ENCODE measurements at regions not wholly inside any gene's neighbourhood (a gene's known extent, or its start where the extent isn't known, plus 50 kb on each side); places are given as distances from the start of the nearest gene placed in this dataset.
"Not testable (repeated sequence)": the region's sequence is repeated elsewhere in the genome, so short reads cannot be mapped to it uniquely, and the experiment has no call there.

DNA sequence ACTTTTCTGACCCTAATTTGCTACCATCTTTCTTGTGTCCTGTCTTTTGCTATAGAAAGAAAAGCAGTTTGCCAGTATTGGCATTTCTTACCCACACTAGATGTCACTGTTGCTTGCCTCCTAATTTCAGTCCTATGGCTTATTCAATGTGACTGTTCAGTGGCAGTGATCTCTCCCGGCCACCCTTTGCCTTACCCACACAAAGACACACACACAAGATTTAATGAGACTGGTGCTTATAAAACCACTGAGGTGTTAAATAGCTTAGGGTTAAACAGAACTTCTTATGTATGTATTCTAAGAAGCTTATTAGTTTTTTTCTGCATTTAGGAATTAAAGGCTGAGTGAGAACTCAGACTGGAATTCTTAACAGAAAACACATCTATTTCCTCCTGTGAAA lies 233.6 kb upstream of the ASCC3 start:
- peak; percentile 26 for DNase-seq

DNA sequence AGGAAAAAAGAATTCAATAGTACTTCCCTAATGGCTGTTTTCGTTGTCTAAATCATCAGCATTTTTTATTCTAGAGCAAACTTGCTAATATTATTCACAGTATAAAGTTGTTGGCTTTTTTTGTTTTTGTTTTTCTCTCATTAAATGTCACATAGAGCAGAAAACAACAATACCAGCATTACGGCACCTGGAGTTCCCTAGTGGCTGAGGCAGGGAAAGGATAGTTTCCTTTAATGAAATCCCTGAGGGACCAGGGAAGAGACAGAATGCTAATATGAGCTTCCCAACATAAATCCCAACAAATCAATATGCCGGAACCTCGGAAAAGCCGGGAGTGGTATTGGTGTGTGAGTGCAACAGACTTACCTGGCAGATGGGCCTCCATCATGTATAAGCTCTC lies 235.2 kb upstream of the ASCC3 start:
- DNase-seq: no peak

DNA sequence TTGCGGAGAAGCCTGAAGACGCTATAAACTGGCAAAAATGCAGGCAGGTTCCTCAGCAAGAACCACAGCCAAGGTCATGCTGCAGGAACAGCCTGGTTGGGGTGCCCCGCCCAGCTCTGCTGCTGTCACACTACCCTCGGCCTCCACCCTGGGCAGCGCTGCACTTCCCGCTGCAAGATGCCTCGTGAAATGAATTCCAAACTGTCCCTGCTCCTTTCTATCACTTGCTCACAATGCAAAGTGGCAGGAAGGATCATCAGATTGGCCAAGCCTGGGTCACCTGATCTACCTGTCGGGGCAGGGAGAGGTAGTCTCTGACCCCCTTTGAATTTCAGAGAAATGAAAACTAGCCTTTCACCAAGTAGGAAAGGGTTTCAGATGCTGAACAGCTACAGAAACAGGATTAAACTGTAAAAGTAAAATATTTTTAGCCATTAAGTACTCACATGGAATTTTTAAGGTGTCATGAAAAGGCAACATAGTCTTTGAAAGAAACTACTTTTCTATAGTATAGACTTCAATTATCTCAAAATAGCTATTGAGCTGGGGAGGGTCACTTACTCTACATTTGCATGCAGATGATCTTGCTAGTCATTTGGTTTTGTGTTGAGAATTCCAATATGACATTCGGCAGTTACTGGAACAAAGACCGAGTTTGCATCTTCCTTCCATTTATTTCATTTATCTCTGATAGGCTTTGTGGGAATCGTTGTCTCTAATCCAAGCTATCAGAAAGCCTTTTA lies 236.4 kb upstream of the ASCC3 start:
- DNase-seq: no peak

DNA sequence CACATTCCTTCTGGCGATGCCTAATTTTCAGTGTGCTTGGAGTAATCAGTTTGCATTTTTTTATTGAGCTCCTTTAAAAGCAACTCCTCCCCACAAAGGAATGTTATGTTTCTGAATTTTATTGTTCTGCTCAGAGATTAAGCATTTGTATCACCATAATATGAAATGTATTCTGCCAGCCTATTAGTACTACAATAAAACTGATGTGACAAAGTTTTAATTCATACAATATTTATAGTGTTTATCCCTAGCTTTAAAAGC lies 236.9 kb upstream of the ASCC3 start:
- no peak for DNase-seq

DNA sequence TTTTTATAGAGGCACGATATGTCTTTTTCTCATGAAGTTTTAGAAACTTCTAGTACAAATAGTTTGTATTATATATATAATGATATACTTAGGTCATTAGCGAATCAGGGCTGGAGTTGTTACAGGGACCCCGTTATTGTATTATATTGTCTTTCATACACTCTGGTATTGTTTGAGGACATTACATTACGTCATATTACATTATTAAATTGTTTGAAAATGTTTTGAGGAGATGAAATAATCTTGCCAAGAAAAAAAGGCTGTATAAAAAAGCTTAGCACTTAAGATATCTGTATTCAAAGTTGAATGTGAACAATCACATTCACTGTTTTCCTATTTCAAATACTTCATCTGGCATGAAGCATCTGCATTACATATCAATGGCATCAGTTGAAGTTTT lies 239.6 kb upstream of the ASCC3 start:
- no peak for DNase-seq

DNA sequence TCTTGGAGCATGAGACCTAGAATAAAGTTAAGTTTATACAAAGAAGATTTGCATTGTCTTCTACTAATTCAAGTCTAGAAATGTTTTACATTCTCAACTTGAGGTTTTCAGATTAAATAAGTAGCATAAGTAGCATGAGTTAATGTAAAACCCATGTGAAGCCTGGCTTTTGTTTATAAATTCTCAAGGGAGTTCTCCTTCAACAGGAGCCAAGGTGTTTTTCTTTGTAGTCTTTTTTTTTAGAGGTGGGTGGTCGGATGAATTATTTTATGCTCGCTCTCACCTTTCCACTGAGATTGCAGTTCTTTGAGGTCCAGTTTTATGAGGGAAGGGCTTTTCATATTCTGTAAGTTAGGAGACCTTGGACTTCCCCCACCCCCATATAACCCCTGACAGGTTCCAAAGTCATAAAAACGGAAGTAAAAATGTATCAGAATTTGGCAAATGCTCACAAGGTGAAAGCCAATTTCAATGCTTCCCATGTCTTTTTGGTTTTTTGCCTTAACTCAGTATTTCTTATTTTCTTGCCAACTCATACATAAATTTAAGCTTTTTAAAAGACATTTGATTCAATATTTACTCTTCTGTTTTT lies 244.3 kb upstream of the ASCC3 start:
- DNase-seq: no peak

DNA sequence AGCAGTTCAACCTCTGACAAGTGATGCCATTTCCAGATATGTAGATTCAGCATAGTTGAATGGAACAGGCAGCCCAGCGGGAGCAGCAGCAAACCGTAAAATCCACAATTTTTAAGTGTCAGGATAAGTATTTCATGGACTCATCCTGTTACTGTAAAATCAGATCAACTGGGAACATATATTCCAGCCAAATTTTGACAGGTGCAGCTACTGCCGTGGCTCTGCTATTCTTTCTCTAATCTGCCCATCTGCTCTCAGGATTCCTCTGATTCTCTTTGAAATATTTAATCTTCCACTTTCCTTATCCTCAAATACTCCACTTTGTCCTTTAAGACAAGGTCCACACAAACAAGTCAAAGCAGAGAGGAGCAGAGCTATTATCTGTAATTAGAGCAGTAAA lies 245.4 kb upstream of the ASCC3 start:
- no peak for DNase-seq

DNA sequence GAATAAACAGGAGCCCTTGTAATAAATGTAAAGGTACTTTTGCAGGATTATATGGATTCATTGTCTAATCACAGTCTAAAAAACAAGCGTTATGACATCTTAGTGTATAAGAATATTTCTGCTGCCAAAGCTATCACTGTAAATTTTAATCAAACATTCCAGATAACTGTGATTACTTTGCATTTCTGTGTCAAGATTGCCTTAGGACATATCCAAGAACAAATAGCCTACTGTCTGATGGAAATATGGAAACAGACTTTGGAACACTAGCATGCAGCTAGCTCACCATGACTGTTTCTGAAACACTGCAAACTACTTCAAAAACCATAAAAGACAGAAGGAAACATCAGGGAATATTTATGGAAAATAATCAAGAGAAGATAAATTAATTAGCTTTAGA lies 248.7 kb upstream of the ASCC3 start:
- DNase-seq: no peak

DNA sequence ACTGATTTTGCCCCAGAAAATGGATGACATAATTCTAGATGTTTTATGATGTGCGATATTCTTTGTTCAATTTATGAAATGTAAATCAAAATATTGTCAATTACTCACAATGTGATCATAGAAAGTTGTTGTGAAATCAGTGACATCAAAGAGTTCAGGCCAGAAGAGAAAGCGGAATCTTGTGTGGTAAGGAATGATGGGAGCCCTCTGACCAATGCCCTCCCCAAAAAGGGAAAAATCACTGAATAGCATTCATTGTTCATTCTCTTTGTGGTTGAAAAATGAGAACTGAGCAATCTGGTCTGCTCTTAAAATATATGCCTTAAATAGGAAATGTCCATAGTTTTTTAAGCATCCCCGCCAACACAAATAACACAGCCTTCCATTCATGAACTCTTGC lies 247.1 kb upstream of the GRIK2 start:
- no peak for DNase-seq

DNA sequence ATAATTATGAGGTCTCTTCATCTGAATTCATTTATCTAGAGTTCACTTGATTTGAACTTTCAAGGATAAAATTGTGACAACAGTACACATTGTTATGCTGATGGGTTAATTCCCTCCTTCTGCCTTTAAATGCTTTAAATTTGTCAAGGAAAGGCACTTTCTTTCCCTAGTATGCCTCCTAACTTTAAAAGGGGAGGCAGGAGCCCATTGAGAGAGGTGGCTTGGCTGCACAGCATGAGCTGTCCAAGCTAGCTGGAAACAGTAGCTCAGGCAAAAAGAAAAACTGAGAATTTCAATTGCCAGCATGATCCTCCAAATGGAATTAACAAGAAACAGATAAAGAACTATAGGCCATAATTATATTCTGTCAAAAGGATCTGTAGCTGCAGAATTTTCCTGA lies 243.3 kb upstream of the GRIK2 start:
- DNase-seq: no peak

DNA sequence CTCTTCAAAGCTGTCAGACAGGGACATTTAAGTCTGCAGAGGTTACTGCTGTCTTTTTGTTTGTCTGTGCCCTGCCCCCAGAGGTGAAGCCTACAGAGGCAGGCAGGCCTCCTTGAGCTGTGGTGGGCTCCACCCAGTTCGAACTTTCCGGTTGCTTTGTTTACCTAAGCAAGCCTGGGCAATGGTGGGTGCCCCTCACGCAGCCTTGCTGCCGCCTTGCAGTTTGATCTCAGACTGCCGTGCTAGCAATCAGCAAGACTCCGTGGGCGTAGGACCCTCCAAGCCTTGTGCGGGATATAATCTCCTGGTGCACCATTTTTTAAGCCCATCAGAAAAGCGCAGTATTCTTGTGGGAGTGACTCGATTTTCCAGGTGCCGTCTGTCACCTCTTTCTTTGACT lies 235.9 kb upstream of the GRIK2 start:
- DNase-seq: not testable (repeated sequence)

DNA sequence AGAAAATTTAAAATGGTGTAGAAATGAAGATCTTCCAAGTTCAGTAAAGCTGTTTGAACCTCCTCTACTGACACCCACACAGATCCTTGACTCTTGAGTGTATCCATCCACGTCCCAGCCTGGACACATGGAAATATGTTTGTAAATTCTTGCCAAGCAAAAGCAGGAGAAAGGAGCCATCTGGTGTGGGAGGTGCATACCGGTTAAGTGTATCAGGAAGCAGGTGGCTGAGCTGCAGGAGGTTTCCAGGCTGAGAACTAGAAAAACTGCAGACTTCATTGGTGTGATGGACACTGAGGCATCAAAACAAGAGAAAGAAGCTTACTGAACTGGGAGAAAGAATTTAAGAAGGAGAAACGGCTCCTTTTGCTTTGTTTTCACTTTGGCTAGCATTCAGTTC lies 229.9 kb upstream of the GRIK2 start:
- peak; percentile 2 for DNase-seq

DNA sequence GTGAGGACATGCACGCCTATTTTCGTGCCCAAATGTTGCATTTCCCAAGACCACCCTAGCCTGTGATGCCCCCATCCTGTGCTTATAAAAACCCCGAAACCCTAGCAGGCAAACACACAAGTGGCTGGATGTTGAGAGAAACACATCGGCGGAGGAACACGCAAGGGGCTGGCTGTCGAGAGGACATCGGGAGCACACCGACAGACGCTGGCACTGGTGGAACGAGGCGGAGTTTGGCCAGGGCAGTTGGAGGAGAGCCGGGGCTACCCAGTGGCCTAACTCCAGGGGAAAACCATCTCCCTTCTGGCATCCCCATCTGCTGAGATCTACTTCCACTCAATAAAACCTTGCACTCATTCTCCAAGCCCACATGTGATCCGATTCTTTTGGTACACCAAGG lies 225.9 kb upstream of the GRIK2 start:
- no peak for DNase-seq

DNA sequence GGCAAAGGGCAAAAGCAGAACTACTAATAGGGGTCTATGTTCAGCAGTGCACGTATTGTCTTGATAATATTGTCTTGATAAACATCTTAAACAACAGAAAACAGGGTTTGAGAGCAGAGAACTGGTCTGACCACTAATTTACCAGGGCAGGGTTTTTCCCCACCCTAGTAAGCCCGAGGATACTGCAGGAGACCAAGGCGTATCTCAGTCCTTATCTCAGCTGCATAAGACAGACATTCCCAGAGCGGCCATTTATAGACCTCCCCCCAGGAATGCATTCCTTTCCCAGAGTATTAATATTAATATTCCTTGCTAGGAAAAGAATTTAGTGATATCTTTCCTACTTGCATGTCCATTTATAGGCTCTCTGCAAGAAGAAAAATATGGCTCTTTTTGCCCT lies 222.5 kb upstream of the GRIK2 start:
- not testable (repeated sequence) for DNase-seq

DNA sequence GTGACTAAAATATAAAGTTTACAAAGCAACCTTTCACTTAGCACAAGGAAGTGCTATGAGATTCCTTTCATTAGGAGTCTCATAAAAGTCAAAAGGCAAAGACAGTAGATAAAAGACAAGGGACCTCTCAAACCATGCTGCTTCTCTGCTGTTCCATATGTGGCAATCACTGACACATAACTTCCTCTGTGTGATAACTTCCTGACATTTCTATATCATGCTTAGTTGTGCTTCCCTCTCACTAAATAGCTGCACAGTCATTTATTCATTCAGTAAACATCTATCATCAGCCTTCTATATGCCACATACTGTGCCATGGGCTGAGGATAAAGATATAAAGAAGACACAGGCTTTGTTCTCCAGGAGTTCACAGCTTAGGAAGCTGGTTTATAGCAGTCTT lies 214.8 kb upstream of the GRIK2 start:
- no peak for DNase-seq

DNA sequence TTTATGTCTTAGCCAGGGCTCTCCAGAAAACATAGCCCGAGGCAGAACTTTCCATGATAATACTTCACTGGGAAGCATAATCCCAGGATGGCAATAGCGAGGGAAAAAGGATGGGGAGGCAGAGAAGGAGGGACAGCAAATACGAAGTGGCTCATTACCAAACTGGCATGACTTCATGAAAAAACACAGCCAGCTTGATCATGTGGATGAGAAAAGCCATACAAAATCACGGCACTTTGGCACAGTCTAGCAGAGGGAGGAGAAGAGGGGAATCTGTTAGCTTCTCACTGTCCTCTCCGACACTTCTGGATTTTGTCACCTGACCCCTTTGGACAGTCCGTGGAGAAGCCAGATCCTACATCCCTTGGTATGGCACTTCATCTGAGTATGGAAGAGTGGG lies 212.5 kb upstream of the GRIK2 start:
- DNase-seq: no peak

DNA sequence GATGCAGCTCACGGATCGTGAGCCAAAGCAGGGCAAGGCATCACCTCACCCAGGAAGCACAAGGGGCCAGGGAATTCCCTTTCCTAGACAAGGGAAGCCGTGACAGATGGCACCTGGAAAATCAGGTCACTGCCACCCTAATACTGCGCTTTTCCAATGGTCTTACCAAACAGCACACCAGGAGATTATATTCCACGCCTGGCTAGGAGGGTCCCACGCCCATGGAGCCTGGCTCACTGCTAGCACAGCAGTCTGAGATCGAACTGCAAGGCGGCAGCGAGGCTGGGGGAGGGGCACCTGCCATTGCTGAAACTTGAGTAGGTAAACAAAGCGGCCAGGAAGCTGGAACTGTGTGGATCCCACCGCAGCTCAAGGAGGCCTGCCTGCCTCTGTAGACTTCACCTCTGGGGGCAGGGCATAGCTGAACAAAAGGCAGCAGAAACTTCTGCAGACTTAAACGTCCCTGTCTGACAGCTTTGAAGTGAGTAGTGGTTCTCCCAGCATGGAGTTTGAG lies 205.2 kb upstream of the GRIK2 start:
- not testable (repeated sequence) for DNase-seq

DNA sequence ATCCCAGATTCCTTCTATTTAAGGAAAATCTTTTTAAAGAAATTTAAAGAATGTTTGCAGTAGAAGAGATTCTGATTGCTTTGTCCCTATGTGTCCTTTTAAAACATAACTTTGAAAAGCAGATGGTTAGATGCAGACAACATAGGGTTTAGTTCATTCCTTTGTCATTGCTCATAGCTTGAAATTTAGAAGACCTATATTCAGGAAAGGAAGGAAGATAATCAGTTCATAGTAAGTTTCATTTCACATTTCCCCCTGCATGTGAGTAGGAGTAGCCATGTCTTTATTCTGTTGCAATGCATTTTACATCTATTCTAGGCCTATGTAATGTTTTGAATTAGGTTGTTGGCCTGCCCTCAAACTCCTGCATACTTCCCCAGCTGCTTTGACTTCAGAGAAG lies 197.9 kb upstream of the GRIK2 start:
- DNase-seq: no peak

DNA sequence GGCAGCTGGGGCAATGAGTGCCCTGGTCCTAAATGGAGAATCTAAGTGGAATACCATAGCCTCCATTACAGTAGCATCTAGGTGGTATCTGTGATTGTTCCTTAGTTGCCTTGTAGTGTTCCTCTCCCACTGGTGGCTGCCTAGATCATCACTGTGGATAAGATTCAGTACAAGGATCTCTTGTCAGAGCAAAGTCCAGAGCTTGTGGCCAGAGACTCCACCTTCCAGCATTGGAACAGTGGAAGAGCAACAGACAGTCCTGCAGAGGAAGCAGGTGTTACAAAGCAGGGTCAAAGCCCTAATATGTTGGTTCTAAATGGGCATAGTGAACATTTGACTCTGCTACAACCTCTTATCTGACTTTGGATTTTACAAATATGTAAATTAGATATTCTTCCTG lies 194.1 kb upstream of the GRIK2 start:
- no peak for DNase-seq

DNA sequence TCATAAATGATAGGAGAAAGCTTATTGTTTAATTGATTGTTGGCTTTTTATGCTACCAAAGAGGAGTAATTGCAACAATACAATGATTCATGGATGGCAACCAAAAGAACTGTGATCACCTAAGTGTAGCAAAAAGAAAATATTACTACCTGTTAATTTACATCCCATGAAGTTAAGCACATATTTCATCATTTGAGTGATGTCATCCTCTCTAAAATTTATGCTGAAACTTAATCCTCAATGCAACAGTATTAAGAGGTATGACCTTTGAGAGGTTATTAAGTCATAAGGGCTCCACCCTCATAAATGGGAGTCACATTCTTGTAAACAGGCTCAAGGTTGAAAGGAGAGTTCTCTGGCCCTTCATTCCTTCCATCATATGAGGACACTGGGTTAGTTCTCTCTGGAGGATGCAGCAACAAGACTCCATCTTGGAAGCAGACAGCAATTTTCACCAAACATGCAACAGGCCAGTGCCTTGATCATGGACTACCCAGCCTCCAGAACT lies 190.6 kb upstream of the GRIK2 start:
- DNase-seq: no peak

DNA sequence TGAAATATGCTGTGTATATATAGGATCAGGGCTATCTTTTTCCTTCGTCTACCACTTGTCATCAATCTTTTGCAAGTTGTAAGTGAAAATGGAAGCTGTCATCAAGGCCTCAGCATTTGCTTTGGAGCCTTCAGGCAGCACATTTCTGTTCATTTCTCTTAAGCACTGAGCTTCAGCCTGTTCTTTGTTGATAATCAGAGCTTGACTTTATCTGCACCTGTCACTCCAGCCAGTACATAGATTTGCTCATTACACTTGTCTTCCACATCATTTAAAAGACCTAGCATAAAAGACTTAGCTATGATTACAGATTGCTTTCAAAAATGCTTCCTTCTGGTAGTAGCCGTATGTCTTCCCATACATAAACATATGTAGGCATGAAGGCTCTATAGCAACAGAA lies 189.8 kb upstream of the GRIK2 start:
- no peak for DNase-seq

DNA sequence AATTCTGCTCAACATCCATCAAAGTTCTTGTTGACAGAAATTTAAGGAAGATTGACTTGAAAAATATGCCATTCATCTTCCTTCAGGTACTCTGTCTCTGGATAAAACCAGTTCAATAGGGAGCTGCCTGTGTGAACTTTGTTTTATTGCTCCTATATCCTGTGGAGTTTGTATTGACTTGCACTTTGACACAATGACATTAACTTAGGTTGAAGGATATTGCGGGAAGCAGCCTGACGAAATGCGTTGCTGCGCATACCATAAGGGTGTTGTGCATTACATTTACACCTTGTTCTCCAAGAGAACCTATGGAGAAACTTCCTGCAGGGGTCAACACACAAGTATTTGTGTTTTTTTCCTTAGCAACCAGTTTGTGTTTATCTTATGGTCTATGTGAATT lies 185.4 kb upstream of the GRIK2 start:
- no peak for DNase-seq

DNA sequence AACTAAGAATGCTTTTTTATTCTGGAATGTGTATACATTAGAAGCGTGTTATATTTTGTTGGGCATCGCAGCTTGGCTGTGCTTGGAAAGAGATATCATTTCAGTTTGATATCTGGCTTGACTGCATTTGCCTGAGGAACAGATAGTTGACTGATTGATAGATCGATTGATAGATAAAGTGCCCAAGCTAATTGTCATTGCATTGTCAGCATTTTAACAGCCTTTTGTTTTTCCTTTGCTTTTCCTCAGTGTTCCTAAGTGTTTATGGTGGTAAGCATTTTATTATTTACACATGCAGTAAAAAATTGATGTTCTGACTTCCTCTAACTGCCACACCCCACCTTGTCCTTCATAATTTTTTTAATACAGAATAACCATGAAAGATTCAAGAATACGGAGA lies 180.9 kb upstream of the GRIK2 start:
- DNase-seq: no peak

DNA sequence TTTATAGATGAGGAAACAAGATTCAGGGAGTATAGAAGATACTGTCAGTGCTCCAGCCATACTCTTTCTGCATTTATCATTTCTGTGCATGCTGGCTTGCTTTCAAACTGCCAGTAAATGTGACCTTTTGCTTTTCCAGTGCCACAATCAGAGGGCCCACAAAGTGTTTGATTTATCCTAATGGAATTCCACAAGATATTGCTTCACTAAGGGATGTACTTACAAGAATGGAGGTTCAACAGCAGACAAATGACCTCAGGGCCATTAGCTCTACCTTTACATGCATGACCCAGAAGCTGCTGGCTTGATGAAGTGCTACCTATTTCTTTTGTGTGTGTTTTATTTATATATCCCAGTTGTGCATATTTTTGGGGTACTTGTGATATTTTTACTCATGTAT lies 171.5 kb upstream of the GRIK2 start:
- no peak for DNase-seq

DNA sequence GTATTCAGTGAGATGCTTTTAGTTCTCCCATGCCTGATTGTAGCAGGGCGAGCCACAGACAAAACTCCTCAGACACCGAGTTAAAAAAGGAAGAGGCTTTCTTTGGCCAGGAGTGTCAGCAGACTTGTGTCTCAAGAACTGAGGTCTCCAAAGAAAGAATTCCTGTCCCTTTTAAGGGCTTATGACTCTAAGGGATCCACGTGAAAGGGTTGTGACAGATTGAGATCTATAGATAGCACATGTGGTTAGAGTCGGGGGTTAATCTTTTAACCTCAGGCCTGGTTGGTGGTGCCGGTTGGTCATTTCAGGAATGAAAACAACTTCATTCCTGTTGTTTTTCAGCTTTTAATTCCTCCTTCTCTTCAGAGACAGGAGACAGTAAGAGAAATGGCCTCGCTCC lies 168.8 kb upstream of the GRIK2 start:
- no peak for DNase-seq

All from NCI-H2081 treated with DMSO at 0.1 percent for 48 hours (cell line).